ENCODE measurements at regions not wholly inside any gene's neighbourhood (a gene's known extent, or its start where the extent isn't known, plus 50 kb on each side); places are given as distances from the start of the nearest gene placed in this dataset.
A peak's percentile ranks its signal among the peaks of the same experiment; 100 is the strongest.
"Not testable (repeated sequence)": the region's sequence is repeated elsewhere in the genome, so short reads cannot be mapped to it uniquely, and the experiment has no call there.

DNA sequence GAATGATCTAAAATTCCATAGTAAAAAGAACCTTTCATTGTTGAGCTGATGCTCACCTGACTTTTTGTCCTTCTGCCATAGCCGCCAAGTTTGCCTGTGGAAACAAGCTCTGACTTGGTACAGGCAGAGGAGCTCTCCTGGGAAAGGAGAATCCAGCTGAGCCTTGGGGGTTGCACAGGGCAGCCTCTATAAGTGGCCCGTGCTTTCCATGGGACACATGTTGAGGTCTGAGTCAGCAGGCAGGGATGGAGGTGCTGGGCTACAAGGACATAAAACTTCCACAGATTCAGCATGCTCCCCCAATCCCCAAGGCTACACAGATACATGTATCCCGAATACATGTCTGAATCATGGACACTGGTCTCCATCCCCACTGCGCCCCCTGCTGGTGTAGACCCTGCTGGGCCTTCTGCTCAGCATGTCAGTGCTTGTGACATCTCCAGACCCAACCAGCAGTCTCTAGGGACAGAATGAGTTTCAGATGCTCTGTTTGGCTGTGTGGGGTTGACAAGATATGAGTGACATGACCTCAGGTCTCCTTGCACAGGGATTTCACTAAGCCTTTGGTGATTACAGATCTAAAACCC, 551.7 kb downstream of the RPIA start:
- DNase-seq (ENCODE audit: low read depth); H3K4me3 ChIP-seq (ENCODE audit: low read length): not testable (repeated sequence)

DNA sequence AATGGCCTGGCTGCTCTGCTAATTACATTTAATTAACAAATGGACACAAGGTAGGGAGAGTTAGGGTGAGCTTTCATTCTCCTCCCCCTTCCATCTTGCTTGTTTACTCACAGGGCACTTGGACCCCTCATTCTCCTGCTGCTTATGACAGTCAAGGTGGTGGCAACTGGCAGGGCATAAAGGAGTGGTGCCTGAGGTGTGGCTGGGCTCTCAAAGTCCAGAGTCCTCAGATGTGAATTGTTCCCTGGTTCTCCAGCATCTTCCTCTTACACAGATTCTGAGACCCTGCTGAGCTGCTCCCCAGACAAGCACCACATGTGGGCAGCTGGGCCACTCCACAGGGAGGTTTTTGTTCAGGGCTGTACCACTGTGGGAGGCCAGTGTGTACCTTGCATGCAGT, 552.9 kb downstream of the RPIA start:
- not testable (repeated sequence) for DNase-seq (ENCODE audit: low read depth); H3K4me3 ChIP-seq (ENCODE audit: low read length)

More for the DNA sequence above, 551.7 kb downstream of the RPIA start:
- TF ChIP-seq, protein P1, sequence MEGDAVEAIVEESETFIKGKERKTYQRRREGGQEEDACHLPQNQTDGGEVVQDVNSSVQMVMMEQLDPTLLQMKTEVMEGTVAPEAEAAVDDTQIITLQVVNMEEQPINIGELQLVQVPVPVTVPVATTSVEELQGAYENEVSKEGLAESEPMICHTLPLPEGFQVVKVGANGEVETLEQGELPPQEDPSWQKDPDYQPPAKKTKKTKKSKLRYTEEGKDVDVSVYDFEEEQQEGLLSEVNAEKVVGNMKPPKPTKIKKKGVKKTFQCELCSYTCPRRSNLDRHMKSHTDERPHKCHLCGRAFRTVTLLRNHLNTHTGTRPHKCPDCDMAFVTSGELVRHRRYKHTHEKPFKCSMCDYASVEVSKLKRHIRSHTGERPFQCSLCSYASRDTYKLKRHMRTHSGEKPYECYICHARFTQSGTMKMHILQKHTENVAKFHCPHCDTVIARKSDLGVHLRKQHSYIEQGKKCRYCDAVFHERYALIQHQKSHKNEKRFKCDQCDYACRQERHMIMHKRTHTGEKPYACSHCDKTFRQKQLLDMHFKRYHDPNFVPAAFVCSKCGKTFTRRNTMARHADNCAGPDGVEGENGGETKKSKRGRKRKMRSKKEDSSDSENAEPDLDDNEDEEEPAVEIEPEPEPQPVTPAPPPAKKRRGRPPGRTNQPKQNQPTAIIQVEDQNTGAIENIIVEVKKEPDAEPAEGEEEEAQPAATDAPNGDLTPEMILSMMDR (IDR thresholded peaks at IDR 0.05; ENCODE audit: insufficient read depth, low read depth, low read length, missing control alignments): peak; percentile 12

DNA sequence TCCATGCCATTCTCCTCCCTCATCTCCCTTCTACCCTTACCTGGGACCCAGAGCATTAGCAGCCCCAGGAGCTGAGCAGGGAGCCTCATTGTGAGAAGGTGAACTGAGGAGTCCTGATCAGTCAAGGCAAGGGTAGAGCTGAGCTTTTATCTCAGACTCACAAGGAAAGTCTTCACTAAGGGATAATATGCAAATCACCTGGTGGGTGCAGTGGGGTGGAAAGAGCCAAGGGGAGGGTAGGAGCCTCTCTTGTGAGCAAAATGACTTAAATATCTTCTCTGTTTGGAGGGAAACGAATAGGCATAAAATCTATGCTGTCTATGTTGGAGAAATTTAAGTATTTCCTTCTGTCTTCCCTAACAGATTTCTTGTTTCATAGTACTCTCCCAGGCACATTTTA, 554.0 kb downstream of the RPIA start:
- not testable (repeated sequence) for H3K4me3 ChIP-seq (ENCODE audit: low read length); DNase-seq (ENCODE audit: low read depth)

DNA sequence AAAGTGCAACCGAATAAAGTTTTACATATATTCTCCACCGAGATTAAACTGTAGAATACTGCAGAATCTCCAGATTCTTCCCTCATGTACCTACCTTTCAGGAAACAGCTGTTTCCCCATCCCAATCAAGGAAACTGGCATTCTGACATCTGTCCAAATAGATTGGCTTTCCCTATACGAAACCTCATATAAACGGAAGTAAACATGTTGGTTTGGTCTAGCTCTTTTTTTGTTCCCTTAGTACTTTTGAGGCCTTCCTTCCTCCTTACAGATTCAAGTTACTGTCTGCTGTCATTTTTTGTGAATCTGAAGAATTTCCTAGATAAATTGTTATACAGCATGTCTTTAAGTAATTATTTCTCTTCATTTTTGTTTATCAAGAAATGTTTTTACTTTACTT, 554.6 kb downstream of the RPIA start:
- not testable (repeated sequence) for H3K4me3 ChIP-seq (ENCODE audit: low read length); DNase-seq (ENCODE audit: low read depth)

DNA sequence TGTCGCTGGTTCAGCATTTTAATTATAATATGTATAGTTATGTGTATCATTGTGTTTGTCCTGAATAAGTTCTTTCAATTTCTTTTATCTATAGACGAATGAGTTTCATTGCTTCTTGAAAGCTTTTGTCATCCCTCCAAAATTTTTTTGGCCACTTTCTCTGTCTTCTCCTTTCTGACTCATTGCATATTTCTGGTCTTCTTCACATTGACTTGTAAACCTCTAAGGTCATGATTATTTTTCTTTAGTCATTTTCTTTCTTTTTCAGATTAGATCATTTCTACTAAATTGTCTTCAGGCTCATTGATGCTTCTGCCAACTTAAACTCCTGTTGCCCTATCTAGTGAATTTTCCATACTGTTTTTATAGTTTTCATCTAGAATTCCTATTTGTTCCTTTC, 555.1 kb downstream of the RPIA start:
- not testable (repeated sequence) for H3K4me3 ChIP-seq (ENCODE audit: low read length); DNase-seq (ENCODE audit: low read depth)

DNA sequence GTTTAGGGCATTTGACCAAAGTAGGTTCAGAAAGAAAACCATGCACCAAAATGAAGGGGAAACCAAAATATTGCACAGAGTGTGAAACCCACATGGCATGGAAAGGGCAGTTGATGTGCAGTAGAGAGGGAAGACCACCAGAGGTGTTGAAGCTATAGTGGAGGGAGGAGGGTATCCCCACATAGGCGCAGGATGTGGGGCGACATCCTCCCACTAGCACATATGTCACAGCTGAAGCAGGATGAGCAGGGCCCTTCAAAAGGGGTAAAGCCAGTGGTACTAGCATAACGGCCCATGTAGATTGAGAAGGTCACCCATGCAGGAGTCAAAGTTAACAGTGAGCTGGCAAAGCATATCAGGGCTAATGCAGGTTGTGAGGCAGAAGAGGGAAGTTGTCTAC, 563.5 kb downstream of the RPIA start:
- not testable (repeated sequence) for H3K4me3 ChIP-seq (ENCODE audit: low read length); DNase-seq (ENCODE audit: low read depth)

DNA sequence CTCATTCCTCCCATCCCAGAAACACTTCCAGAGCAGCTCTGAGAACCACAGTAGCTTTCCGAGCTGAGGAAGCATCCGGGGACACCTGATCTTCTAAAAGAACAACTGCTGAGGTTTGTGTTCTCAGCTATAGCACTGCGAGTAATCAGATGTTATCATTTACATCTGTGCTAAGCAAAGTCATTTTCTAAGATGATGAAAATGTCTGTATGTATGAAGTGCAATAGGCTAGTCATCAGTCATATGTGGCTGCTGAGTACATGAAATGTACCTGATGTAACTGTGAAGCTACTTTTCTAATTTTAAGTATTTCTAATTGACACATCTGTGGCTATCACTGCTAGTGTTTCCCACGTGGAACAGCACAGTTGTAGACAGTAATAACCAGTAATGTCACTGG, 582.0 kb downstream of the RPIA start:
- not testable (repeated sequence) for H3K4me3 ChIP-seq (ENCODE audit: low read length); DNase-seq (ENCODE audit: low read depth)

DNA sequence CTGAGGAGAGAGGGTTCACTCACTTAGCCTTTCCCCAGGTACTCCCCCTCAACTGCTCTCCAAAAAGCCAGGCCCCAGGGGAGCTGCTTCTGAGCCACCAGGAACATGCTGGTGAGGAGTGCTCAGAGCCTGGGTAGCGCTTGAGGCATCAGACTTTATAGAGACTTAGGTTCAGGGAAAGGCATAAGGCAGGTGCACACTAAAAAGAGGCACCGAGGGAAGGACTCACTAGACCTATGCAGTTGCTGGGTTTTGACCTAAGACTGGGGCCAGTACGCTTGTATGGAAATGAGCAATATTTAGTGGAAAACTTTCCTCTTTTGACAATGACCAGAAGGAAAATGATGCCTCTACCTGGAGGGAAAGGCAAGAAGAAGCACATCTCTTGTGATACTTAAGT, 589.1 kb downstream of the RPIA start:
- DNase-seq (ENCODE audit: low read depth); H3K4me3 ChIP-seq (ENCODE audit: low read length): not testable (repeated sequence)

DNA sequence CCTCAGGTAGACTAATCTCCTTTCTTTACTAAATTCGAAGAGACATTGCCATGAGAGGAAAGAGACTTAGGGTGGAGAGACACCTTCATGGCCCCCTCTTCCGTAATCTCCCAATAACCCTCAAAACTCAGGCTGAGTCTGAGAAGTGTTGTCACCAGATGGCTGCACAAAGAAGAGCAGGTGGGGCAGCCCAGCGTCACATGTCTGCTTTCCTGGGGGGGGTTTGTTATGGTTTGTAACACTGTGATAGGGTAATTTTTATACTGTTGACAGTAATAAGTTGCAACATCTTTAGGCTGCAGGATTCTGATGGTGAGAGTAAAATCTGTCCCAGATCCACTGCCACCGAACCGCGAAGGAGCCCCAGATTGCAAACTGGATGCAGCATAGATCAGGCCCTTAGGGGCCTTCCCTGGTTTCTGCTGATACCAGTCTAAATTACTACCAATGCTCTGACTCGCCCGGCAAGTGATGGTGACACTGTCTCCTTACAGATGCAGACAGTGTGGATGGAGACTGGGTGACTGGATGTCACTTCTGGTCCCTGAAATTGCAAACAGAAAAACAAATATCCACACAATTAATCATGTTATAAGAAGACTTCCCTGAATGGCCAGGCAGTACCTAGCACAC, 595.1 kb downstream of the RPIA start:
- not testable (repeated sequence) for H3K4me3 ChIP-seq (ENCODE audit: low read length); DNase-seq (ENCODE audit: low read depth)

DNA sequence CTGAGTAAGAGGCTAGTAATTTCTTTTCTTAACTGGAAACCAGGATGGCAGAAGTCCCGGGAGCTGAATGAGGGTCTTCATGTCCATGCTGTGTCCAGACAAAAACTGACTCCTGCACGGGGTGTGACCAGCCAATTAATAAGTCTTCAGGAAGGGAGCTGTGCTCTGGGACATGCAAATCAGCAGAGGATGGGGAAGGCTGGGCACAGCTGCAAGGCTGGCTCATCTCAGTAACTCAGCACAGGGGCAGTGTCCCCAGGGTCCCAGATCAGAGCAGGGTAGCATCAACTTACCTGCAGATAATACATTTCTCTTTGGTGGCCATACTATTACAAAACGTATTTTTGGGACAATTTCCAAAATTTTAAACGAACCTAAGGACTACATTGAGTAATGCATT, 595.6 kb downstream of the RPIA start:
- H3K4me3 ChIP-seq (ENCODE audit: low read length); DNase-seq (ENCODE audit: low read depth): not testable (repeated sequence)

DNA sequence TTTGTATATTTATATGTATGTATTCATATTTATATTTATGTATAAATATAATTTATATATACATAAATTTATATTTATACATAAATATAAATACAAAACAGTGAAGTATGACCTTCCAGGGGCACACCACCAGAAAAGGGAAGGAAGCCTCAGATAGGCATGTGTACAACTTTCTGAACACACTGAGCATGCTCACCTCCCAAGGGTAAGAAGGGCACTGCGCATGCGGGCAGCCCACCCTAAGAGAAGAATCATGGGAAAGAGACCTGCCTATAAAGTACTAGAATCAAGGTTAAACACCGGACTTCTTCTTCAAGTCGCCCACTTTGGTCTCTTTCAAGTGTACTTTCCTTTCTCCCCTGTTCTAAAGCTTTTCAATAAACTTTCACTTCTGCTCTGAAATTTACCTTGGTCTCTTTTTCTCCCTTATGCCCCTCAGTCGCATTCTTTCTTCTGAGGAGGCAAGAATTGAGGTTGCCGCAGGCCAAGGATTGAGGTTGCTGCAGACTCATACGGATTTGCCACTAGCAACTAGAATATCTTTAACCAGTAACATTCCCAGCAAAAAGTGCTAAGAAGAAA, 600.3 kb downstream of the RPIA start:
- H3K4me3 ChIP-seq (ENCODE audit: low read length); DNase-seq (ENCODE audit: low read depth): not testable (repeated sequence)

DNA sequence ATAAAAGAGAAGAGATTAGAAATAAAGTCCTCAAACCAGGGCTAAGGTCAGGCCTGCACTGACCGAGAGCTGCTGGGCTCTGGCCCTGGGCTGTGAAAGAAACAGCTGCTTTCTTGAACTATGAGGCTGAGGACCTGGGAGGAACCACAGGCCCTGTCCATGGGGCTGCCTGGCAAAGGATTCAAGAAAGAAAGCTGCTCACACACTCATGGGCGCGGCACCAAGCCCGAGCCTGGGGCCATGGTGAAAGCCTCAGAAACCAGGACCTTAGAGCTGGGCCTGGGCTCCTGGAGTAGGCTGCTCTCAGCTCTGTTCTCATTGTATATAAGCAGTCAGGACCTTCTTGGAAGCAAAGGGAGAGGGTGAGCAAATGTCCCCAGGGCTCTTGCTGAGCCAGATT, 601.9 kb downstream of the RPIA start:
- not testable (repeated sequence) for DNase-seq (ENCODE audit: low read depth)

DNA sequence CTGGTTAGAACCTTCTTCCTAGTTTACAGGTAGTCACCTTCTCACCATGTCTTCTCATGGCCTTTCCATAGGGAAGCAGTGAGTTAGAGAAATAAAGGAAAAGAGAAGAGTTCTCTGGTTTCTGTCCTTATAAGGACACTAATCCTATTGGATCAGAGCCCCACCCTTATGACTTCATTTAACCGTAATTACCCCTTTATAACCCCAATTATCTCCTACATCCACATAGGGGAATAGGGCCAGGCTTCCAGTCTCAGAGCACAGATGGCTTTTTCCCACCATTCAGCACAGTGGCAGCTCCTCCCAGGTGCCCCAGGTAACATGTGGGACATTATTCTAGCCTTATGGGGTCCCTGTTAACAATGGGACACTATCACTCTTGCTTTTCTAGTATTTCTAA, 602.9 kb downstream of the RPIA start:
- DNase-seq (ENCODE audit: low read depth): not testable (repeated sequence)

More for the DNA sequence above, 601.9 kb downstream of the RPIA start:
- not testable (repeated sequence) for H3K4me3 ChIP-seq (ENCODE audit: low read length)

DNA sequence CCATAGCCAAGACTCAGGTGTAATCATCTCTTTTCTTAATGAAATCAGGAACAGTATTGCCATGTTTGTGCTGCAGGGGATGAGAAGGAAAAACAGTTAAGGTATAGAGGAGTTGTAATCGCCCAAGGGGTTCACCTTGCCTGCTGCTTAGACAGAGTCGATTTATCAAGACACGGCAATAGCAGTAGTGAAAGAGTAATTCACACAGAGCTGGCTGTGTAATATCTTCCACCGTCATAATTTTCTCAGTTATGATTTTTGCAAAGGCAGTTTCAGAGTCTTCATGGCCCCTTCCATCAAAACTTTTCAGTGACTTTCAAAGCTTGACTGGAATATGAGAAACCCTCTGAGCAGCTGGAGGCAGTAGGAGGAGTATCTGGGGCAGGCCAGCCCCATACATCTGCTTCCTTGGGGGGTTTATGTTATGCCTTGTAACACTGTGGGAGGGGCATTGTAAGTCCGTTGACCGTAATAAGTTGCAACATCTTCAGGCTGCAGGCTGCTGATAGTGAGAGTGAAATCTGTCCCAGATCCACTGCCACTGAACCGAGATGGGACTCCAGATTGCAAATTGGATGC, 605.4 kb downstream of the RPIA start:
- H3K4me3 ChIP-seq (ENCODE audit: low read length); DNase-seq (ENCODE audit: low read depth): not testable (repeated sequence)

More for the DNA sequence above, 602.9 kb downstream of the RPIA start:
- H3K4me3 ChIP-seq (ENCODE audit: low read length): not testable (repeated sequence)

DNA sequence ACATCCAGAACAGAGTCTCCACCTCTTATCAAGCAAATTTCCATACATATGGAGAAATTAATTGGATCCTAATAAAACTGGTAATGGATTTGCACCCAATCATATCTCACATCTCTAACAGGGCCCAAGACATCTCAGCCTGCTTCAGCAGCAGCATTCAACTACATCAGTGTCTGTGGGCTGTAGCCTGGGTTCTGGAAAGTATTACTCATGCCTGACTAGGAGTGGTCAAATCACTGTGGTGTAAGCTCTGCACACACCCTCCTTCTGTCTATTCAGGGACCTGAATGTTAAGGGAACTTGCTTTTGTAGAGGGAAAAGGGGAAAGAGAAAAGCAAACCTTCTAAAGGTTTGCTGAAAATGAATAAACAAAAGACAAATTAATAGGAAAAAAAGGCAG, 607.7 kb downstream of the RPIA start:
- H3K4me3 ChIP-seq (ENCODE audit: low read length); DNase-seq (ENCODE audit: low read depth): not testable (repeated sequence)

DNA sequence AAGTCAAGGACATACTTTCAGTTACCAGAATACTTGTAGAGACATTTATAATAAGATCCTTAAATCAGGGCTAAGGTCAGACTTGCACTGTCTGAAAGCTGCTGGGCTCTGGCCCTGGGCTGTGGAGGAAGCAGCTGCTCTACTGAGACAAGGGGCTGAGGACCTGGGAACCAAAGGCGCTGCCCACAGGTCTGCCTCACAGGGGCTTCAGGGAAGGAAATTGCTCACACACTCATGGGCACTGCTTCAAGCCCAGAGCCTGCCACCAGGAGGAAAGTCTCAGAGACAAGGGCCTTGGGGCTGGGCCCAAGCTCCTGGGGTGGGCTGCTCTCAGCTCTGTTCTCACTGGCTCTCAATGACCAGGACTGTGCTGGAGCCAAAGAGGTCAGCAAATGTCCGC, 614.1 kb downstream of the RPIA start:
- DNase-seq (ENCODE audit: low read depth); H3K4me3 ChIP-seq (ENCODE audit: low read length): not testable (repeated sequence)

DNA sequence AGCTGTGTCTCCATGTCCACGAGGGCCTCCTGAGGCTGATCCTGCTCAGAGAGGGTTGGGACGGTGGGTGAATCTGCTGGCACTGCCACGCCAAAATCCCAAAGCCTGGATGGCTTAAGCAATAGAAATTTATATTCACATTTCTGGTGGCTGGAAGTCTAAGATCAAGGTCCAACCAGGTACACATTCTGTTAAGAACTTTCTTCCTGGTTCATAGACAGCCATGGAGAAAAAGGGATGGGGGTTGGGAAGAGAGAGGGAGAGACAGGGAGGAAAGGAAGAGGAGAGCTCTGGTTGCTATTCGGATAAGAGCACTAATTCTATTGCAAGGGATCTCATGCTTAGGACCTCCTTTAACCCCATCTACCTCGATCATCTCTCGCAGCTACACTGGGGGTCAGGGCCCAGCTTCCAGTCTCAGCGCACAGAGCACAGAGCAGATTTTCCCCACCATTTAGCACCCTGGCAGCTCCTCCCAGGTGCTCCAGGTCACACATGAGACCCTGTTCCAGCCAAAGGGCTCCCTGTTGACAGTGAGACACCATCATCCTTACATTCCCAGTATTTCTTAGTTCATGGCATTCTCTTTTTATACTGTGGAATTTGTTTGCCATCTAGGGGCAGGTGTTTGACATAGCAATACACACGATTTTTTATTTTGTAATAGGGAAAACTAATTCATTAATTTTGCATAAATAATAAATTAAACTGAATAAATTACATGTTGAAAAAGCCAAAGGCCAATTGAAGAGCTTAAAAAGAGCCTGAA, 615.6 kb downstream of the RPIA start:
- DNase-seq (ENCODE audit: low read depth); H3K4me3 ChIP-seq (ENCODE audit: low read length): not testable (repeated sequence)

DNA sequence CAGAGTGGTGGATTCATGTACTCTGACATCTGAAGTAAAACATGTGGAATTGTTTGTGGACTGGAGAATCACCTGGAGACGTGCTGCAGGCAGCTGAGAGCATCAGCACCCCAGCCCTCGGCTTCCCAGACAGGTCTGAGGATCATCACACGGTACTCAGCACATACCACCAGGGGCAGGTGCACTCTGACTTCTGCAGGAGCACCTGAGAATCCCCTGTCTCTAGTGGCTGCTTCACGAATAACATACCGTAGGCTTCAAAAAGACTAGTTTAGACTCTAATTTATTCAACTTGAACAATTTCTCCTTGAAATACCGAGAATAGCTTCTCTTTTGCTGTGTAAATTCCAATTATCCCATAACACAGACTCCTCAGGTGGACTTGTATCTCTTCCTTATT, 627.5 kb downstream of the RPIA start:
- DNase-seq (ENCODE audit: low read depth); H3K4me3 ChIP-seq (ENCODE audit: low read length): not testable (repeated sequence)
